GM06990 (cell line): ENCODE measurements at regions not wholly inside any gene's neighbourhood (a gene's known extent, or its start where the extent isn't known, plus 50 kb on each side); places are given as distances from the start of the nearest gene placed in this dataset.
"Not testable (repeated sequence)": the region's sequence is repeated elsewhere in the genome, so short reads cannot be mapped to it uniquely, and the experiment has no call there.

Source experiments
- DNase-seq: peaks from one replicate; pipeline ENCODE4 v3.0.0-alpha.2; 2011; ENCODE audit not compliant: insufficient read length; ENCODE audit errors: extremely low read depth
- H3K27me3 ChIP-seq: replicated peaks from 2 replicates; pipeline ENCODE4 v1.6.0; 2011; ENCODE audit warnings: low read length; ENCODE audit not compliant: control insufficient read depth, insufficient read depth
- H3K36me3 ChIP-seq: 2 replicates; pipeline ENCODE4 v1.5.1; 2011; ENCODE audit warnings: low read length; ENCODE audit not compliant: control insufficient read depth, insufficient read depth
- H3K4me3 ChIP-seq: replicated peaks from 2 replicates; pipeline ENCODE4 v1.5.1; 2011; ENCODE audit warnings: low read depth, mild to moderate bottlenecking, control low read depth, low read length
- TF ChIP-seq, protein P1 (sequence below): IDR thresholded peaks from 2 replicates; pipeline ENCODE4 v1.5.1; 2011; ENCODE audit warnings: low read length, control low read depth, mild to moderate bottlenecking, inconsistent platforms; ENCODE audit not compliant: insufficient read depth, poor library complexity, severe bottlenecking

DNA sequence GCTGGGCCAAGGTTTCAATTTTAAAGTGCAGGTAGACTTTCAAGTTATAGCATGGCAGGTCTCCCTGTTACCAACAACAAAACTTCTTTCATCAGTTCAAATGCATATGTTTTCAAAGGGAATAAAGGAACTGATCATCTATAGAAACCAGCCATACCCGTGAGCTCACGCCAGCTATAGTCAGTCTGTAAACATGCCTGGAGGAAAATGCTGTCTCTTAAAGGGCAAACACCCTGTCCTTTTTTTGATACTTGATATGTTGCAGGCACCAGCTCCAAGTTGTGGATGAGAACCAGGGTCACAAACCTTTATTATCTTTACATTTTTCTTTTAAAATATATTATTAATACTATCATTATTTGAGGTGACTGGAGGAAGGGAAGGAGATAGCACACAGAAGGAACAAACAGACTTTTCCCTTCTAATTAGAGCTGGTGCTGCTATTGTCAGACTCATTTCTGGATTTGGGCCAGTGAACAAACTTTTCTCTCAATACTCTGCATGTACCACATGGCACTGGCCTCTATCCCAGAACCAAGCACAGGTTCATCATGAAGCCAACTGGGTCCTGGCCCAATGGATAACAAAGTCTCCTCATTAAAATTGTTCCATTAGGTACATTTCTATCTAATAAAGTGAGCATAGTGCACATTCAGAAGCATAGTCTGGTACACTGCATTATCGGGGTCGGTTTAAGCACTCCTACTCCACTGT is 1102.4 kb downstream of the SORCS3 start:
- TF ChIP-seq, protein P1, sequence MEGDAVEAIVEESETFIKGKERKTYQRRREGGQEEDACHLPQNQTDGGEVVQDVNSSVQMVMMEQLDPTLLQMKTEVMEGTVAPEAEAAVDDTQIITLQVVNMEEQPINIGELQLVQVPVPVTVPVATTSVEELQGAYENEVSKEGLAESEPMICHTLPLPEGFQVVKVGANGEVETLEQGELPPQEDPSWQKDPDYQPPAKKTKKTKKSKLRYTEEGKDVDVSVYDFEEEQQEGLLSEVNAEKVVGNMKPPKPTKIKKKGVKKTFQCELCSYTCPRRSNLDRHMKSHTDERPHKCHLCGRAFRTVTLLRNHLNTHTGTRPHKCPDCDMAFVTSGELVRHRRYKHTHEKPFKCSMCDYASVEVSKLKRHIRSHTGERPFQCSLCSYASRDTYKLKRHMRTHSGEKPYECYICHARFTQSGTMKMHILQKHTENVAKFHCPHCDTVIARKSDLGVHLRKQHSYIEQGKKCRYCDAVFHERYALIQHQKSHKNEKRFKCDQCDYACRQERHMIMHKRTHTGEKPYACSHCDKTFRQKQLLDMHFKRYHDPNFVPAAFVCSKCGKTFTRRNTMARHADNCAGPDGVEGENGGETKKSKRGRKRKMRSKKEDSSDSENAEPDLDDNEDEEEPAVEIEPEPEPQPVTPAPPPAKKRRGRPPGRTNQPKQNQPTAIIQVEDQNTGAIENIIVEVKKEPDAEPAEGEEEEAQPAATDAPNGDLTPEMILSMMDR, result no peak
- H3K36me3 ChIP-seq, result no peaks in the 10 kb centered on the region

DNA sequence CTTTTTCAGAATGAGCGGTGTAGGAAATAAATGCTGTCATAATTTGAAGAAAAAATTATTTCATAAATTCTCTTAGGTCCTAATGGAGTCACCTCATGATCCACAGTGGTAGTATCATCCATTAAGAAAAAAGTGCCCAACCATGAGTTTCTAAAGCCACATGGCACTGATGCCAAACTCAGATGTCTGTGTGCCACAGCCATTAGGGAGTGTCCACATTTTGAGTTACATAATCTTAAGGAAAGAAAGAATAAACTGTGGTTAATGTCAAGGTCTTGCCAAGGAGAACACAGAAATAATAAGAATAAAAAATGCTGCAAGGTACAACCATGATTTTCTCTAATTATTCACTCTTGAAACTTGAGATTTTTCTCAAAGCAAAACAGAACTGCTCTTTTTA is 1101.8 kb downstream of the SORCS3 start:
- Histone ChIP-seq H3K4me3 (no peak overlapping the region), H3K36me3 (no peaks in the 10 kb centered on the region), H3K27me3 (no peaks in the 10 kb centered on the region)
- TF ChIP-seq, protein P1, result no peak
- no peak for DNase-seq

More for the DNA sequence above, 1102.4 kb downstream of the SORCS3 start:
- H3K27me3 ChIP-seq, result no peaks in the 10 kb centered on the region
- DNase-seq, result no peak
- no peak overlapping the region for H3K4me3 ChIP-seq

DNA sequence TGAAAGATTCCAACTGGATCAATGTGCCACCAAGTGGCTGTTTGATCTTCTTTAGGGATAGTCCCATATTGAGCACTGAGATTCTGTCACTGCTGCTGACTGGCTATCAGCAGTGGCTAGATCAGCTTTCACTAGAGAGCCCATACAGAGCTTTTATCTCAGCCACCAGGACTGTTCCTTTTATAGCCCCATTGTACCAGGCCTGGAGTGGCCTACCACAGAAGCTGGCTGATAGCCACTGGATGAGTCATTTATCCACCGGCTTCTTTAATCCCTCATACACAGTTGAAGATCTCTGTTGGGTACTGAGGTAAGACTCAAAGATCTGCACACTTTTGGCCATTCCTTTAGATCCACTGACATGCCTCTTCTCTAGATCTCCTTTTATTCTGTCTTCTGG is 1101.1 kb downstream of the SORCS3 start:
- no peak overlapping the region for H3K4me3 ChIP-seq
- TF ChIP-seq, protein P1, result no peak
- H3K27me3 ChIP-seq, result no peaks in the 10 kb centered on the region
- no peak for DNase-seq
- H3K36me3 ChIP-seq, result no peaks in the 10 kb centered on the region

DNA sequence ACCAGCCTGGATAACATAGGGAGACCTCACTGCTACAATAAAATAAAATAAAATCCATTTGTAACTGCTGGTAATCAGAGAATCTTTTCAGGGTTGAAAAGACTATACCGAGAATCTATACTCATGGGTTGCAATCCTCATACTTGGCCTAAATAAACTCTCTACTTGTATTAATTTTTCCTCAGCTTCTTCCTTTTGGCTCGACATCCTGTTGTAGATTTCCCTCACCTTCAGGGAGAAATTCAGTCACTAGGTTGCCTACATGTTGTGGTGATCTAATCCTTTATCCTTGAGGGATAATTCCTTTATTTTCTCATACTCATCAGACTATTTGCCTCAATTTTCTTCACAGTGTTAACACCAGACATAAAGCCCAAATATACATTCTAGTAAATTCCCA is 1093.4 kb downstream of the SORCS3 start:
- DNase-seq, result no peak
- Histone ChIP-seq H3K4me3 (no peak overlapping the region), H3K27me3 (no peaks in the 10 kb centered on the region), H3K36me3 (no peaks in the 10 kb centered on the region)
- TF ChIP-seq, protein P1, result no peak

DNA sequence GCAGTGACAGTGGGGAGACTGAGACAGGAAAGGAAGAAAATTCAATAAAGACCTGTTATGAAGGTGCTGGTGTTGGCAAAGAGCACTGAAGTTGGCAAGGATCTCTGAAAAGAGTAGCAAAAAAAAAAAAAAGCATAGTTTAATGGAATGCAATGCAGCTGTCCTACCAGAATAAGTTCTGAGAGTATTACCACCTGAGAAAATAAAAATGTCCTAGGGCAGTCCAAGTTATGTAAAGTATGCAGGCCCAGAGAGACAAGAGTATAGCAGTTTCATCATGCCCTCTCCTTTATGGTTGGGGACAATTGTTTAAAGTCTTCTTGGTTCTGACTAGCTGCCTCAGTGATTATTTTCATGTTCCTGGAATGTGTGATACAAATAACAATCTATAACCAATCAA is 1092.8 kb downstream of the SORCS3 start:
- no peak for DNase-seq
- Histone ChIP-seq H3K36me3 (no peaks in the 10 kb centered on the region), H3K4me3 (no peak overlapping the region), H3K27me3 (no peaks in the 10 kb centered on the region)
- TF ChIP-seq, protein P1, result no peak

DNA sequence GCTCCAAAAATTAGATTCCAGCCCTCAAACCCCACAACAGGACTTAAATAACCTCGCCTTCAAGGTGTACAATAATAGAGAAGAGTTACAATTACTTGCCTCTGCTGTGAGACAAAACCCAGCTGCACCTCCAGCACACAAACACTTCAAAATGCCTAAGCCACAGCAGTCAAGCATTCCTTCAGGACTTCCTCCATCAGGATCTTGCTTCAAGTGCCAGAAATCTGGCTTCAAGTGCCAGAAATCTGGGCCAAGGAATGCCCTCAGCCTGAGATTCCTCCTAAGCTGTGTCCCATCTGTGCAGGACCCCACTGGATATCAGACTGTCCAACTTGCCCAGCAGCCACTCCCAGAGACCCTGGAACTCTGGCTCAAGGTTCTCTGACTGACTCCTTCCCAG is 1088.3 kb downstream of the SORCS3 start:
- TF ChIP-seq, protein P1, result no peak

DNA sequence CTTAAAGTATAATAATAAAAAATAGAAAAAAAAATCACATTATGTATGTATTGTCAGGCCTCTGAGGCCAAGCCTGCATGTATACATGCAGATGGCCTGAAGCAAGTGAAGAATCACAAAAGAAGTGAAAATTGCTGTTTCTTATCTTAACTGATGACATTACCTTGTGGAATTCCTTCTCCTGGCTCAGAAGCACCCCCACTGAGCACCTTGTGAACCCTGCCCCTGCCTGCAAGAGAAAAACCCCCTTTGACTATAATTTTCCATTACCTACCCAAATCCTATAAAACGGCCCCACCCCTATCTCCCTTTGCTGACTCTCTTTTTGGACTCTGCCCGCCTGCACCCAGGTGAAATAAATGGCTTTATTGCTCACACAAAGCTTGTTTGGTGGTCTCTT is 1086.5 kb downstream of the SORCS3 start:
- H3K27me3 ChIP-seq, H3K36me3 ChIP-seq, DNase-seq, H3K4me3 ChIP-seq: not testable (repeated sequence)

More for the DNA sequence above, 1088.3 kb downstream of the SORCS3 start:
- Histone ChIP-seq H3K27me3 (no peaks in the 10 kb centered on the region), H3K36me3 (no peaks in the 10 kb centered on the region), H3K4me3 (no peak overlapping the region)
- no peak for DNase-seq
